ENCODE measurements at regions not wholly inside any gene's neighbourhood (a gene's known extent, or its start where the extent isn't known, plus 50 kb on each side); places are given as distances from the start of the nearest gene placed in this dataset.
A peak's percentile ranks its signal among the peaks of the same experiment; 100 is the strongest.
"Not testable (repeated sequence)": the region's sequence is repeated elsewhere in the genome, so short reads cannot be mapped to it uniquely, and the experiment has no call there.

DNA sequence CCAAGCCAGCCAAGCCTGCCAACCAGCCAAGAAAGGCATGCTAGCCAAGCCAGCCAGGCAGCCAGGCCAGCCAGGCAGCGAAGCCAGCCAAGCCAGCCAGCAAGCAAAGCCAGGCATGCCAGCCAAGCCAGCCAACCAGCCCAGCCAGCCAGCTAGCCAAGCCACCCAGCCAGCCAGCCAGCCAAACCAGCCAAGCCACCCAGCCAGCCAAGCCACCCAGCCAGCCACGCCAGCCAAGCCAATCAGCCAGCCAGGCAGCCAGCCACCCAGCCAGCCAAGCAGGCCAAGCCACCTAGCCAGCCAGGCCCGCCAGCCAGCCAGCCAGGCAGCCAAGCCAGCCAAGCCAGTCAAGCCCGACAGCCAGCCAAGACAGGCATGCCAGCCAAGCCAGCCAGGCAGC, 1601.0 kb downstream of the RPIA start:
- H3K27ac Mint-ChIP-seq; H3K4me3 Mint-ChIP-seq; H3K36me3 Mint-ChIP-seq (ENCODE audit: low read depth); H3K9me3 Mint-ChIP-seq; DNase-seq; H3K27me3 Mint-ChIP-seq; H3K4me1 Mint-ChIP-seq (ENCODE audit: low read depth): not testable (repeated sequence)

DNA sequence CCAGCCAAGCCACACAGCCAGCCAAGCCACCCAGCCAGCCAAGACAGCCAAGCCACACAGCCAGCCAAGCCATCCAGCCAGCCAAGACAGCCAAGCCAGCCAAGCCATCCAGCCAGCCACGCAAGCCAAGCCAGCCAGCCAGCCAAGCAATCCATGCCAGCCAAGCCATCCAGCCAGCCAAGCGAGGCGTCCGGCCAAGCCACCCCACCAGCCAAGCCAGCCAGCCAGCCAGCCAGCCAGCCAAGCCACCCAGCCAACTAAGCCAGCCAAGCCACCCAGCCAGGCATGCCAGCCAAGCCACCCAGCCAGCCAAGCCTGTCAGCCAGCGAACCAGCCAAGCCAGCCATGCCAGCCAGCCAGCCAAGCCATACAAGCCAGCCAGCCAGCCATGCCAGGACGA, 1601.8 kb downstream of the RPIA start:
- not testable (repeated sequence) for H3K27me3 Mint-ChIP-seq, DNase-seq, H3K27ac Mint-ChIP-seq

DNA sequence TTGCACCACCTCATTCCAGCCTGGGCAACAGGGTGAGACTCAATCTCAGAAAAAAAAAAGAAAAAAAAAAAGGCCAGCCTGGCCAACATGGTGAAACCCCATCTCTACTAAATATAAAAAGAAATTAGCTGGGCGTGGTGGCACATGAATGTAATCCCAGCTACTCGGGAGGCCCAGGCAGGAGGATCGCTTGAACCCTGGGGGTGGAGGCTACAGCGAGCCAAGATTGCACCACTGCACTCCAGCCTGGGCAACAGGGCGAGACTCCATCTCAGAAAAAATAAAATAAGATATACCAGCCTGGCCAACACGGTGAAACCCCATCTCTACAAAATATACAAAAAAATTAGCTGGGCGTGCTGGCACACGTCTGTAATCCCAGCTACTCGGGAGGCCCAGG, 1602.3 kb downstream of the RPIA start:
- not testable (repeated sequence) for H3K4me1 Mint-ChIP-seq (ENCODE audit: low read depth); DNase-seq; H3K27me3 Mint-ChIP-seq; H3K27ac Mint-ChIP-seq; H3K4me3 Mint-ChIP-seq; H3K36me3 Mint-ChIP-seq (ENCODE audit: low read depth); H3K9me3 Mint-ChIP-seq

More for the DNA sequence above, 1601.8 kb downstream of the RPIA start:
- not testable (repeated sequence) for H3K4me3 Mint-ChIP-seq; H3K36me3 Mint-ChIP-seq (ENCODE audit: low read depth); H3K4me1 Mint-ChIP-seq (ENCODE audit: low read depth); H3K9me3 Mint-ChIP-seq

DNA sequence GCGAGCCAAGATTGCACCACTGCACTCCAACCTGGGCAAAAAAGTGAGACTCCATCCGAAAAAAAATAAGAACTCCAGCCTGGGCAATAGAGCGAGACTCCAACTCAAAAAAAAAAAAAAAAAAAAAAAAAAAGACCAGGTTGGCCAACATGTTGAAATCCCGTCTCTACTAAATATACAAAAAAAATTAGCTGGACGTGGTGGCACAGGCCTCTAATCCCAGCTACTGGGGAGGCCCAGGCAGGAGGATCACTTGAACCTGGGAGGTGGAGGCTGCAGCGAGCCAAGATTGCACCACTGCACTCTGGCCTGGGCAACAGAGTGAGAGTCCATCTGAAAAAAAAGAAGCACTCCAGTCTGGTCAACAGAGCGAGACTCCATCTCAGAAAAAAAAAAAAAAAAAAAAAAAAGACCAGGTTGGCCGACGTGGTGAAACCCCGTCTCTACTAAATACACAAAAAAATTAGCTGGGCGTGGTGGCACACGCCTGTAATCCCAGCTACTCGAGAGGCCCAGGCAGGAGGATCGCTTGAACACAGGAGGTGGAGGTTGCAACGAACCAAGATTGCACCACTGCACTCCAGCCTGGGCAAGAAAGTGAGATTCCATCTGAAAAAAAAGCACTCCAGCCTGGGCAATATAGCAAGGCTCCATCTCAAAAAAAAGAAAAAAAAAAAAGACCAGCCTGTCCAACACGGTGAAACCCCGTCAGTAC, 1603.7 kb downstream of the RPIA start:
- not testable (repeated sequence) for H3K36me3 Mint-ChIP-seq (ENCODE audit: low read depth); H3K27ac Mint-ChIP-seq; DNase-seq; H3K4me3 Mint-ChIP-seq; H3K27me3 Mint-ChIP-seq; H3K4me1 Mint-ChIP-seq (ENCODE audit: low read depth); H3K9me3 Mint-ChIP-seq

DNA sequence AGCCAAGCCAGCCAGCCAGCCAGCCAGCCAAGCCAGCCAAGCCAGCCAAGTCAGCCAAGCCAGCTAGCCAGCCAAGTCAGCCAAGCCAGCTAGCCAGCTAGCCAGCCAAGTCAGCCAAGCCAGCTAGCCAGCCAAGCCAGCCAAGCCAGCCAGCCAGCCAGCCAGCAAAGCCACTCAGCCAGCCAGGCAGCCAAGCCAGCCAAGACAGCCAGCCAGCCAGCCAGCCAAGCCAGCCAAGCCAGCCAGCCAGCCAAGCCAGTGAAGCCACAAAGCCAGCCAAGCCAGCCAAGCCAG, 1605.0 kb downstream of the RPIA start:
- H3K36me3 Mint-ChIP-seq (ENCODE audit: low read depth); DNase-seq; H3K27ac Mint-ChIP-seq; H3K9me3 Mint-ChIP-seq; H3K27me3 Mint-ChIP-seq; H3K4me3 Mint-ChIP-seq; H3K4me1 Mint-ChIP-seq (ENCODE audit: low read depth): not testable (repeated sequence)

DNA sequence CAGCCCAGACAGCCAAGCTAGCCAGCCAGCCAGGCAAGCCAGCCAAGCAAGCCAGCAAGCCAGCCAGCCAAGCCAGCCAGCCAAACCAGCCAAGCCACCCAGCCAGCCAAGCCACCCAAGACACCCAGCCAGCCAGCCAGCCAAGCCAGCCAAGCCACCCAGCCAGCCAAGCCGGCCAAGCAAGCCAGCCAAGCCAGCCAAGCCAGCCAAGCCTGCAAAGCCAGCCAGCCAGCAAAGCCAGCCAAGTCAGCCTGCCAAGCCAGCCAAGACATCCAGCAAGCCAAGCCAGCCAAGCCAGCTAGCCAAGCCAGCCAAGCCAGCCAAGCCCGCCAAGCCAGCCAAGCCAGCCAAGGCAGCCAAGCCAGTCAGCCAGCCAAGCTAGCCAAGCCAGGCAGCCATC, 1606.2 kb downstream of the RPIA start:
- H3K27ac Mint-ChIP-seq; H3K9me3 Mint-ChIP-seq; DNase-seq; H3K4me3 Mint-ChIP-seq; H3K27me3 Mint-ChIP-seq; H3K36me3 Mint-ChIP-seq (ENCODE audit: low read depth); H3K4me1 Mint-ChIP-seq (ENCODE audit: low read depth): not testable (repeated sequence)

DNA sequence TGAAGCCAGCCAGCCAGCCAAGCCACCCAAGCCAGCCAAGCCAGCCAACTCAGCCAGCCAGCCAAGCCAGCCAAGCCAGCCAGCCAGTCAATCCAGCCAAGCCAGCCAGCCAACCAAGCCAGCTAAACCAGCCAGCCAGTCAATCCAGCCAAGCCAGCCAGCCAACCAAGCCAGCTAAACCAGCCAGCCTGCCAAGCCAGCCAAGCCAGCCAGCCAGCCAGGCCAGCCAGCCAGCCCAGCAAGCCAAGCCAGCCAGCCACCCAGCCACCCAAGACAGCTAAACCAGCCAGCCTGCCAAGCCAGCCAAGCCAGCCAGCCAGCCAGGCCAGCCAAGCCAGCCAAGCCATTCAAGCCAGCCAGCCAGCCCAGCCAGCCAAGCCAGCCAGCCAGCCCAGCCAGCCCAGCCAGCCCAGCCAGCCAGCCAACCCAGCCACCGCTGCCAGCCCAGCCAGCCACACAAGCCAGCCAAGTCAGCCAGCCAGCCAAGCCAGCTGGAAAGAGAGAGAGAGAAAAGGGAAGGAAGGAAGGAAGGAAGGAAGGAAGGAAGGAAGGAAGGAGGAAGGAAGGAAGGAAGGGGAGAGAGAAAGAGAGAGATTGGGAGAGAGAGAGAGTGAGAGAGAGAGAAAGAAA, 1606.8 kb downstream of the RPIA start:
- not testable (repeated sequence) for H3K27me3 Mint-ChIP-seq; H3K4me3 Mint-ChIP-seq; H3K9me3 Mint-ChIP-seq; DNase-seq; H3K27ac Mint-ChIP-seq; H3K4me1 Mint-ChIP-seq (ENCODE audit: low read depth); H3K36me3 Mint-ChIP-seq (ENCODE audit: low read depth)

DNA sequence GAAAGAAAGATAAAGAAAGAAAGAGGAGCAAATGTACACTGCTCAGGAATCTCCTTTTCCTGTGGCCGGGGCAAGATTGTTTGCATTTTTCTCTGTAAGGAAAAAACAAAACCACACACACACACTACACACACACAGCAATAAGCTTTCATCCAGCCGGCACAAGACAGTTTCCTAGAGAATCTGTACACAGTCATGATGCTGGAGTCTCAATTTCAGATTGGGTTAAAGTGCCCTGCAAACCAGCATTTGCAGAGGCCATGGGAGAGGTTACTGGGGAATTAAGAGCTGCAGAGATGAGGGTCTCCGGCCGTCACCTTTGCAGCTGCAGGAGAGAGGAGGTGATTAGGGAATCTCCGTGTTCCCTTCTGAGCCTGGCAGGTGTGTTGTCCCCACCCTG, 1607.5 kb downstream of the RPIA start:
- not testable (repeated sequence) for H3K4me1 Mint-ChIP-seq (ENCODE audit: low read depth); H3K27me3 Mint-ChIP-seq; H3K27ac Mint-ChIP-seq; DNase-seq; H3K9me3 Mint-ChIP-seq; H3K36me3 Mint-ChIP-seq (ENCODE audit: low read depth); H3K4me3 Mint-ChIP-seq

DNA sequence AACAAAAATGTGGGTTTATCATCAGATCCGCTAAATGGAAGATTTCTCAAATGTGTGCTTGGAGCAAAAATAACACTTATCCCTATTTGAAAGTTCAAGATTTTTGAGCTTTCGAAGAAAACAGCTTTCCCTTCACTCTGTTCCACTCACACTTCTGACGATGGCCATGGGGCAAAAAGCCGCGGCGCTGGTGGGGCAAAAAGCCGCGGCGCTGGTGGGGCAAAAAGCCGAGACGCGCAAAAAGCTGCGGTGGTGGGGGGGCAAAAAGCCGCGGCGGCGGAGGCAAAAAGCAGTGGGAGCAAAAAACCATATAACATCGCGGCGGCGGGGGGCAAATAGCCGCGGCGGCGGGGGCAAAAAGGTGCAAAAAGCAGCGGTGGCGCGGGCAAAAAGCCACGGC, 1631.5 kb downstream of the RPIA start:
- H3K9me3 Mint-ChIP-seq; H3K4me1 Mint-ChIP-seq (ENCODE audit: low read depth); DNase-seq; H3K36me3 Mint-ChIP-seq (ENCODE audit: low read depth): not testable (repeated sequence)
- peak overlapping the region; percentile 73 for H3K27ac Mint-ChIP-seq
- peak overlapping the region; percentile 72 for H3K4me3 Mint-ChIP-seq
- peaks cover 16% of the 10 kb centered on the region for H3K27me3 Mint-ChIP-seq

DNA sequence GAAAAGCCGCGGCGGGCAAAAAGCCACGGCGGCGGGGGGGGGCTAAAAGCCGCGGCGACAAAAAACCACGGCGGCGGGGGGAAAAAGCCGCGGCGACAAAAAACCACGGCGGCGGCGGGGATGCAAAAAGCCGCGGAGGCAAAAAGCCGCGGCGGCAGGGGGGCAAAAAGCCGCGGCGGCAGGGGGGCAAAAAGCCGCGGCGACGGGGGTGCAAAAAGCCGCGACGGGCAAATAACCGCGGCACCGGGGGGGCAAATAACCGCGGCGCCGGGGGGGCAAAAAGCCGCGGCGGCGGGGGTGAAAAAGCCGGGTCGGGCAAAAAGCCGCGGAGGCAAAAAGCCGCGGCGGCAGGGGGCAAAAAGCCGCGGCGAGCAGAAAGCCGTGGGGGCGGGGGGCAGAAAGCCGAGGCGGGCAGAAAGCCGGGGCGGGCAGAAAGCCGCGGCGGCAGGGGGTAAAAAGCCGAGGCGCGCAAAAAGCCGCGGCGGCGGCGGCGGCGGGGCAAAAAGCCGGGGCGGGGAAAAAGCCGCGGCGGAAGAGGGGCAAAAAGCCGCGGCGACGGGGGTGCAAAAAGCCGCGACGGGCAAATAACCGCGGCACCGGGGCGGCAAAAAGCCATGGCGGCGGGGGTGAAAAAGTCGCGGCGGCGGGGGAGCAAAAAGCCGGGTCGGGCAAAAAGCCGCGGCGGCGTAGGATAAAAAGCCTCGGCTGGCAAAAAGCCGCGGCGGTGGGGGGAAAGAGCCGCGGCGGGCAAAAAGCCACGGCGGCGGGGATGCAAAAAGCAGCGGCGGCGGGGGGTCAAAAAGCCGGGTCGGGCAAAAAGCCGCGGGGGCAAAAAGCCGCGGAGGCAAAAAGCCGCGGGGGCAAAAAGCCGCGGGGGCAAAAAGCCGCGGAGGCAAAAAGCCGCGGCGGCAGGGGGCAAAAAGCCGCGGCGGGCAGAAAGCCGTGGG, 1632.4 kb downstream of the RPIA start:
- Mint-ChIP-seq H3K27me3 (peaks cover 15% of the 10 kb centered on the region), H3K4me3 (peak overlapping the region; percentile 66)
- not testable (repeated sequence) for H3K36me3 Mint-ChIP-seq (ENCODE audit: low read depth); H3K9me3 Mint-ChIP-seq; H3K27ac Mint-ChIP-seq; H3K4me1 Mint-ChIP-seq (ENCODE audit: low read depth)
- DNase-seq = peak; percentile 29

DNA sequence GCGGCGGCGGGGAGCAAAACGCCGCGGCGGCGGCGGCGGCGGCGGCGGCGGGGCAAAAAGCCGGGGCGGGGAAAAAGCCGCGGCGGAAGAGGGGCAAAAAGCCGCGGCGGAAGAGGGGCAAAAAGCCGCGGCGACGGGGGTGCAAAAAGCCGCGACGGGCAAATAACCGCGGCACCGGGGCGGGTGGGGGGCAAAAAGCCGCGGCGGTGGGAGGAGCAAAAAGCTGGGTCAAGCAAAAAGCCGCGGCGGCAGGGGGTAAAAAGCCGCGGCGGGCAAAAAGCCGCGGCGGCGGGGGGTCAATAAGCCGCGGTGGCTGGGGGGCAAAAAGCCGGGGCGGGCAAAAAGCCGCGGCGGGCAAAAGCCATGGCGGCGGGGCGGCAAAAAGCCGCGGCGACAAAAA, 1633.2 kb downstream of the RPIA start:
- not testable (repeated sequence) for H3K4me1 Mint-ChIP-seq (ENCODE audit: low read depth); H3K27ac Mint-ChIP-seq; H3K9me3 Mint-ChIP-seq; H3K36me3 Mint-ChIP-seq (ENCODE audit: low read depth)
- Mint-ChIP-seq H3K27me3 (peaks cover 14% of the 10 kb centered on the region), H3K4me3 (peak overlapping the region; percentile 4)
- DNase-seq = peak; percentile 27

DNA sequence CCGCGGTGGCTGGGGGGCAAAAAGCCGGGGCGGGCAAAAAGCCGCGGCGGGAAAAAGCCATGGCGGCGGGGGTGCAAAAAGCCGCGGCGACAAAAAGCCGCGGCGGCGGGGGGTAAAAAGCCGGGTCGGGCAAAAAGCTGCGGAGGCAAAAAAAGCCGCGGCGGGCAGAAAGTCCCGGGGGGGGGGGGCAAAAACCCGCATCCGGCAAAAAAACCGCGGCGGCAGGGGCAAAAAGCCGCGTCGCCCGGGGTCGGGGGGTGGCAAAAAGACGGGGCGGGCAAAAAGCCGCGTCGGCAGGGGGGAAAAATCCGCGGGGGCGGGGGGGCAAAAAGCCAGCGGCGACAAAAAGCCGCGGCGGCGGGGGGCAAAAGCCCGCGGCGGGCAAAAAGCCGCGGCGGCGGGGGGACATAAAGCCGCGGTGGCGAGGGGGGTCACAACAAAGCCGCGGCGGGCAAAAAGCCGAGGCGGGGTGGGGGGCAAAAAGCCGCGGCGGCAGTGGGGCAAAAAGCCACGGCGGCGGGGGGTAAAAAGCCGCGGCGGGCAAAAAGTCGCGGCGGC, 1634.4 kb downstream of the RPIA start:
- H3K36me3 Mint-ChIP-seq (ENCODE audit: low read depth); H3K27ac Mint-ChIP-seq; H3K4me3 Mint-ChIP-seq; H3K9me3 Mint-ChIP-seq; H3K4me1 Mint-ChIP-seq (ENCODE audit: low read depth); H3K27me3 Mint-ChIP-seq; DNase-seq: not testable (repeated sequence)

DNA sequence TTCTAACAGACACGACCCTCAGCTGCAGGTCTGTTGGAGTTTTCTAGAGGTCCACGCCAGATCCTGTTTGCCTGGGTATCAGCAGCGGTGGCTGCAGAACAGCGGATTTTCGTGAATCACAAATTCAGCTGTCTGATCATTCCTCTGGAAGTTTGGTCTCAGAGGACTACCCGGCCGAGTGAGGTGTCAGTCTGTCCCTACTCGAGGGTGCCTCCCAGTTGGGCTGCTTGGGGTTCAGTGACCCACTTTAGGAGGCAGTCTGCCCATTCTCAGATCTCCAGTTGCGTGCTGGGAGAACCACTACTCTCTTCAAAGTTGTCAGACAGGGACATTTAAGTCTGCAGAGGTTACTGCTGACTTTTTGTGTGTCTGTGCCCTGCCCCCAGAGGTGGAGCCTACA, 1664.1 kb downstream of the RPIA start:
- H3K36me3 Mint-ChIP-seq (ENCODE audit: low read depth); H3K4me1 Mint-ChIP-seq (ENCODE audit: low read depth); H3K9me3 Mint-ChIP-seq; H3K27me3 Mint-ChIP-seq; H3K27ac Mint-ChIP-seq; H3K4me3 Mint-ChIP-seq; DNase-seq: not testable (repeated sequence)

DNA sequence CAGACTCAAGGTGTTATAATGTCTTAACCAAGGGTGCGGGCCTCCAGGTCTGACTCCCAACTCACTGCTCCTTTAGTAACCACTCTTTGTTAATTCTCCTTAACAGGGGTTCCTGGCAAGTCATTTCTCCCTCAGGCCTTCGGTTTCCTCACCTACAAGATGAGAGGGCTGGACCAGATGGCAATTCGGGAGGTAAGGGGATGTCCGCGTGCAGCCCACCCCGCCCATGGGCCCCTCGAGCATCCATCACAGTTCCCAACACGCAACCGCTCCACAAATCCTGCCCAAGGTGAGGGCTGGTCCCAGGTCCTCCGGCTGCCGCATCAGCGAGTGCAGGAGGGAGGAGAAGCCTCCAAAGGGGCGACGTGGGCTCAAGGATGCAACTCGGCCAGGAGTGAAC, 1667.9 kb downstream of the RPIA start:
- DNase-seq; H3K36me3 Mint-ChIP-seq (ENCODE audit: low read depth); H3K4me1 Mint-ChIP-seq (ENCODE audit: low read depth); H3K4me3 Mint-ChIP-seq; H3K27me3 Mint-ChIP-seq; H3K9me3 Mint-ChIP-seq; H3K27ac Mint-ChIP-seq: not testable (repeated sequence)
